B cell (primary cell): ENCODE measurements at regions not wholly inside any gene's neighbourhood (a gene's known extent, or its start where the extent isn't known, plus 50 kb on each side); places are given as distances from the start of the nearest gene placed in this dataset.
A peak's percentile ranks its signal among the peaks of the same experiment; 100 is the strongest.

Experiments
- ATAC-seq: fragments of 200-7000 bp; cut with Tn5 transposase; one replicate; pipeline ENCODE4 v1.10.0; 2021; ENCODE audit warnings: low read depth, mild to moderate bottlenecking, moderate number of reproducible peaks, moderate library complexity
- CTCF ChIA-PET: fragments of 350-600 bp; sonication (Branson Sonifier 250); formaldehyde crosslinking; loops from one replicate; lab custom pipeline; 2021; ENCODE audit warnings: antibody characterized with exemption, inconsistent platforms; lab: Charles Lee
- POLR2A ChIA-PET: fragments of 350-600 bp; sonication (Branson Sonifier 250); formaldehyde crosslinking; loops from one replicate; lab custom pipeline; 2021; ENCODE audit warnings: antibody characterized with exemption; lab: Charles Lee
- DNase-seq: peaks from one replicate; pipeline ENCODE4 v3.0.0; 2013
- H2AFZ ChIP-seq: 2 replicates; pipeline ENCODE4 v1.6.1; 2012; ENCODE audit warnings: mild to moderate bottlenecking, low read depth, low read length; ENCODE audit not compliant: insufficient read depth, poor library complexity, severe bottlenecking
- H3K27ac ChIP-seq, 2 donors: 1 replicate in 1 of 2; 2 replicates in 1 of 2; pipeline ENCODE4 v1.5.1; 2012 to 2013; ENCODE audit warnings: low read length in 2 of 2, mild to moderate bottlenecking in 2 of 2, moderate library complexity in 1 of 2
- H3K27me3 ChIP-seq, 4 experiments: fragments of 200-600 bp in 1 of 4; sonication (generic) in 1 of 4; replicated peaks in 1 of 4; 1 replicate in 2 of 4; 2 replicates in 2 of 4; pipeline versions ENCODE4 v1.6.1 to v1.7.0; 2013 to 2016; ENCODE audit warnings: low read length in 3 of 4, mild to moderate bottlenecking in 2 of 4, mixed read lengths in 1 of 4, moderate library complexity in 1 of 4; ENCODE audit not compliant: insufficient read depth in 4 of 4, control insufficient read depth in 3 of 4; ENCODE audit errors: control extremely low read depth in 1 of 4
- H3K36me3 ChIP-seq, 2 experiments: replicated peaks in 1 of 2; 1 replicate in 1 of 2; 2 replicates in 1 of 2; pipeline versions ENCODE4 v1.6.1 to v1.7.1; 2013; ENCODE audit warnings: low read length in 1 of 2; ENCODE audit not compliant: insufficient read depth in 2 of 2, control insufficient read depth in 1 of 2; ENCODE audit errors: control extremely low read depth in 1 of 2, extremely low read depth in 1 of 2
- H3K4me1 ChIP-seq, 2 donors: fragments of 200-600 bp in 1 of 2; sonication (generic) in 1 of 2; 1 replicate in 1 of 2; 2 replicates in 1 of 2; pipeline versions ENCODE4 v1.5.1 to v1.6.1; 2013 to 2017; ENCODE audit warnings: low read length in 2 of 2; ENCODE audit not compliant: control insufficient read depth in 2 of 2, insufficient read depth in 2 of 2
- H3K4me2 ChIP-seq: replicated peaks from 2 replicates; pipeline ENCODE3; 2012; ENCODE audit warnings: mild to moderate bottlenecking, low read depth, low read length; ENCODE audit not compliant: poor library complexity, severe bottlenecking
- H3K4me3 ChIP-seq, 5 experiments: fragments of 200-600 bp in 1 of 5; sonication (generic) in 1 of 5; 1 replicate in 3 of 5; 2 replicates in 2 of 5; pipeline versions ENCODE4 v1.5.1 to v1.7.0; 2011 to 2016; ENCODE audit warnings: low read length in 4 of 5, mild to moderate bottlenecking in 4 of 5, low read depth in 2 of 5, control low read depth in 1 of 5, moderate library complexity in 1 of 5; ENCODE audit not compliant: insufficient read depth in 1 of 5; ENCODE audit errors: control extremely low read depth in 1 of 5, extremely low read depth in 1 of 5
- H3K79me2 ChIP-seq: fragments of 200-600 bp; sonication (generic); one replicate; pipeline ENCODE4 v1.6.0; 2016; ENCODE audit warnings: low read length; ENCODE audit not compliant: control insufficient read depth, insufficient read depth
- H3K9ac ChIP-seq: fragments of 200-600 bp; sonication (generic); 2 replicates; pipeline ENCODE4 v1.6.1; 2017; ENCODE audit warnings: mild to moderate bottlenecking, low read length, moderate library complexity
- H3K9me3 ChIP-seq, 3 donors: one replicate each; pipeline versions ENCODE4 v1.6.1 to v1.7.1; 2013; ENCODE audit warnings: low read length in 2 of 3; ENCODE audit not compliant: control insufficient read depth in 2 of 3, insufficient read depth in 1 of 3; ENCODE audit errors: control extremely low read depth in 1 of 3
- H4K20me1 ChIP-seq: 2 replicates; pipeline ENCODE4 v1.6.0; 2012; ENCODE audit warnings: mild to moderate bottlenecking, low read length; ENCODE audit not compliant: insufficient read depth, control insufficient read depth, poor library complexity, severe bottlenecking
- H3K27ac Mint-ChIP-seq: one replicate; pipeline ENCODE4 v1.8.0; 2021; ENCODE audit warnings: mixed read lengths
- H3K27me3 Mint-ChIP-seq: one replicate; pipeline ENCODE4 v1.8.0; 2021; ENCODE audit warnings: mixed read lengths
- H3K4me1 Mint-ChIP-seq: one replicate; pipeline ENCODE4 v1.8.0; 2021; ENCODE audit warnings: mixed read lengths
- H3K4me3 Mint-ChIP-seq: one replicate; pipeline ENCODE4 v1.8.0; 2021; ENCODE audit warnings: mixed read lengths
- H3K9me3 Mint-ChIP-seq: one replicate; pipeline ENCODE4 v1.8.0; 2022; ENCODE audit warnings: mixed read lengths; ENCODE audit not compliant: insufficient read depth
- EZH2 ChIP-seq: IDR thresholded peaks from 2 replicates; pipeline ENCODE4 v1.6.1; 2012; ENCODE audit warnings: borderline replicate concordance, low read depth, mild to moderate bottlenecking, moderate library complexity, low read length; ENCODE audit not compliant: insufficient read depth, poor library complexity, severe bottlenecking
- WGBS: methylation state at CpG from one replicate; pipeline ENCODE4 v1.1.5; 2013; ENCODE audit warnings: missing lambda C conversion rate; ENCODE audit not compliant: insufficient coverage; 5-methylcytosine and 5-hydroxymethylcytosine counted together
- intact Hi-C: fragments of 100-400 bp; cut with micrococcal nuclease; formaldehyde crosslinking; loops from one replicate; pipeline ENCODE4 v1.10.0; 2022
- TF ChIP-seq, protein P1 (sequence below): fragments of 200-600 bp; IDR thresholded peaks from one replicate; pipeline ENCODE4 v1.8.0; 2022; ENCODE audit warnings: antibody characterized with exemption, mild to moderate bottlenecking

DNA sequence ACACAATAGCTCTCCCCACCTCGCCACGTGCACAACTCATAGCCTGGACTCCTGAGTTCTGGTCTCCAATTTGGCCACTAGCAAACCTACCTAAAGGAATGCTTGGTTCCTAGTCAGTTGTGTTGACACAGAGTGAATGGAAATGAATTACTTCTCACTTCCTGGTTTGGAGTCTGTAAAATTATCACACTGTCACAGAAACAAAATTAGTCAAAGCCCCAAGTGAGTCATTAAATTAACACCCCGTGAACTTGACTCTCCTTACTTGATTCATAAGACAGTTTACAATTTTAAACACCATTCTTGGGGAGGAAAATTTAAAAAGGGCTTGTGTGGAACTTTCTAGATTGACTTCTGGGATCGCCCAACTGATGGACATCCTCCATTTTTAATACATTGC, 276.2 kb upstream of the CTNNB1 start:
- H3K27me3 Mint-ChIP-seq = peaks cover 18% of the 10 kb centered on the region
- no peak overlapping the region for H3K4me3 Mint-ChIP-seq
- H3K4me1 ChIP-seq = no peaks in the 10 kb centered on the region
- ChIA-PET CTCF (no interaction called here), POLR2A (no interaction called here)
- intact Hi-C loops = no loop called here
- no peaks in the 10 kb centered on the region for H4K20me1 ChIP-seq
- no peaks in the 10 kb centered on the region for H3K36me3 ChIP-seq
- H3K9me3 Mint-ChIP-seq = no peaks in the 10 kb centered on the region
- H3K9me3 ChIP-seq = peaks cover 0 to 4% (median 0%) of the 10 kb centered on the region in 3 donors
- H3K27ac ChIP-seq = no peak overlapping the region
- peak; percentile 36 for ATAC-seq
- no peaks in the 10 kb centered on the region for H3K79me2 ChIP-seq
- peaks cover 0 to 6% (median 0%) of the 10 kb centered on the region in 4 experiments for H3K27me3 ChIP-seq
- DNase-seq = no peak
- H3K4me3 ChIP-seq = no peak overlapping the region
- H3K27ac Mint-ChIP-seq = no peak overlapping the region
- peaks cover 13% of the 10 kb centered on the region for H3K4me1 Mint-ChIP-seq
- TF ChIP-seq EZH2 = no peak
- TF ChIP-seq, protein P1, sequence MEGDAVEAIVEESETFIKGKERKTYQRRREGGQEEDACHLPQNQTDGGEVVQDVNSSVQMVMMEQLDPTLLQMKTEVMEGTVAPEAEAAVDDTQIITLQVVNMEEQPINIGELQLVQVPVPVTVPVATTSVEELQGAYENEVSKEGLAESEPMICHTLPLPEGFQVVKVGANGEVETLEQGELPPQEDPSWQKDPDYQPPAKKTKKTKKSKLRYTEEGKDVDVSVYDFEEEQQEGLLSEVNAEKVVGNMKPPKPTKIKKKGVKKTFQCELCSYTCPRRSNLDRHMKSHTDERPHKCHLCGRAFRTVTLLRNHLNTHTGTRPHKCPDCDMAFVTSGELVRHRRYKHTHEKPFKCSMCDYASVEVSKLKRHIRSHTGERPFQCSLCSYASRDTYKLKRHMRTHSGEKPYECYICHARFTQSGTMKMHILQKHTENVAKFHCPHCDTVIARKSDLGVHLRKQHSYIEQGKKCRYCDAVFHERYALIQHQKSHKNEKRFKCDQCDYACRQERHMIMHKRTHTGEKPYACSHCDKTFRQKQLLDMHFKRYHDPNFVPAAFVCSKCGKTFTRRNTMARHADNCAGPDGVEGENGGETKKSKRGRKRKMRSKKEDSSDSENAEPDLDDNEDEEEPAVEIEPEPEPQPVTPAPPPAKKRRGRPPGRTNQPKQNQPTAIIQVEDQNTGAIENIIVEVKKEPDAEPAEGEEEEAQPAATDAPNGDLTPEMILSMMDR = no peak
- H2AFZ ChIP-seq = peak overlapping the region; percentile 11
- no peak overlapping the region for H3K4me2 ChIP-seq
- no CpG with 5 or more reads among the region's 4 CpGs for WGBS
- H3K9ac ChIP-seq = no peak overlapping the region

DNA sequence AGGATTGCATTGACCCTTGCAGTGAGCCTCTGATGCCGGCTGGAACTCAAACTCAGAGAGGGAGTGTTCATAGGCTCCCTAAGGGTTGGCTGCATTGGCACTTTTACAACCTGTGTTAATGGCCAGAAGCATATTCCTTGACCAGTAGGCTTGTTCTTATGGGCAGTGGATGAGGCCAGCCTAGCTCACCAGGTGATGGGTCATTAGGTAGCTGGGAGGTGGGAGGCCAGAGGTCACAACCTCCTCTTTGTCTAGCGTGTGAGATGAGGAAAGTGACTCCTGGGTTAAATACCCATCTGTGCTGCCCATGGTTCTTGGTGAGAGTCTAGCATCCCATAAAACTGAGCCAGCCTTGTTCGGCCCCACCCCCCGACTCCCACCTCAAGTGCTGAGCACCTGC, 275.7 kb upstream of the CTNNB1 start:
- Histone ChIP-seq H3K36me3 (no peaks in the 10 kb centered on the region), H3K9ac (no peak overlapping the region), H3K4me3 (no peak overlapping the region), H2AFZ (peak overlapping the region; percentile 11), H3K27me3 (peaks cover 0 to 6% (median 0%) of the 10 kb centered on the region in 4 experiments), H3K79me2 (no peaks in the 10 kb centered on the region), H3K27ac (no peak overlapping the region), H4K20me1 (no peaks in the 10 kb centered on the region), H3K9me3 (peaks cover 0 to 4% (median 0%) of the 10 kb centered on the region in 3 donors), H3K4me1 (no peaks in the 10 kb centered on the region), H3K4me2 (no peak overlapping the region)
- CTCF ChIA-PET = no interaction called here
- Mint-ChIP-seq H3K27ac (no peak overlapping the region), H3K4me3 (no peak overlapping the region), H3K9me3 (no peaks in the 10 kb centered on the region), H3K4me1 (peaks cover 13% of the 10 kb centered on the region), H3K27me3 (peaks cover 18% of the 10 kb centered on the region)
- ATAC-seq = no peak
- TF ChIP-seq, protein P1 = no peak
- no peak for TF ChIP-seq EZH2
- 100% methylated on average over 3 of the region's 4 CpGs for WGBS
- intact Hi-C loops = no loop called here
- POLR2A ChIA-PET = no interaction called here
- no peak for DNase-seq
